ELF-1 (cell line): ENCODE measurements at regions not wholly inside any gene's neighbourhood (a gene's known extent, or its start where the extent isn't known, plus 50 kb on each side); places are given as distances from the start of the nearest gene placed in this dataset.

Source experiments
- DNase-seq: peaks from one replicate; pipeline ENCODE4 v3.0.0-alpha.2; 2016; ENCODE audit warnings: low read depth, low spot score

- DNase-seq = no peak
Measured at GRCh38 chr2:149816756-149817551, 229.4 kb upstream of the MMADHC start.

- DNase-seq = no peak
Measured at GRCh38 chr2:149815941-149816340, 228.4 kb upstream of the MMADHC start.

GRCh38 chr2:149814901-149815300 lies 227.3 kb upstream of the MMADHC start:
- DNase-seq = no peak

GRCh38 chr2:149814049-149814448 lies 226.5 kb upstream of the MMADHC start:
- DNase-seq = no peak

GRCh38 chr2:149808556-149808955 lies 221.0 kb upstream of the MMADHC start:
- DNase-seq = no peak

- DNase-seq = no peak
Measured at GRCh38 chr2:149806651-149807050, 219.1 kb upstream of the MMADHC start.

GRCh38 chr2:149800624-149801542 lies 213.3 kb upstream of the MMADHC start:
- DNase-seq = peak; percentile 69

- DNase-seq = no peak
Measured at GRCh38 chr2:149799013-149799705, 211.6 kb upstream of the MMADHC start.

GRCh38 chr2:149797030-149797429 lies 209.5 kb upstream of the MMADHC start:
- no peak for DNase-seq

- no peak for DNase-seq
Measured at GRCh38 chr2:149789549-149789948, 202.0 kb upstream of the MMADHC start.

- DNase-seq = no peak
Measured at GRCh38 chr2:149787206-149787605, 199.6 kb upstream of the MMADHC start.

GRCh38 chr2:149783284-149783683 lies 195.7 kb upstream of the MMADHC start:
- no peak for DNase-seq

GRCh38 chr2:149782572-149782971 lies 195.0 kb upstream of the MMADHC start:
- no peak for DNase-seq

- no peak for DNase-seq
Measured at GRCh38 chr2:149781263-149781808, 193.8 kb upstream of the MMADHC start.

GRCh38 chr2:149773006-149773405 lies 185.4 kb upstream of the MMADHC start:
- no peak for DNase-seq

- DNase-seq = no peak
Measured at GRCh38 chr2:149768320-149768799, 180.8 kb upstream of the MMADHC start.

- no peak for DNase-seq
Measured at GRCh38 chr2:149767516-149767974, 180.0 kb upstream of the MMADHC start.

- DNase-seq = no peak
Measured at GRCh38 chr2:149766339-149766738, 178.8 kb upstream of the MMADHC start.

GRCh38 chr2:149765636-149766035 lies 178.1 kb upstream of the MMADHC start:
- no peak for DNase-seq

- no peak for DNase-seq
Measured at GRCh38 chr2:149765003-149765402, 177.4 kb upstream of the MMADHC start.

- DNase-seq = no peak
Measured at GRCh38 chr2:149763358-149763757, 175.8 kb upstream of the MMADHC start.
